Fibroblast of the aortic adventitia (primary cell): ENCODE measurements at regions not wholly inside any gene's neighbourhood (a gene's known extent, or its start where the extent isn't known, plus 50 kb on each side); places are given as distances from the start of the nearest gene placed in this dataset.

ENCODE experiments used
- DNase-seq: peaks from one replicate; pipeline ENCODE4 v3.0.0-alpha.2; 2010; ENCODE audit warnings: low read depth
- H3K4me3 ChIP-seq: 2 replicates; pipeline ENCODE4 v1.5.1; 2011; ENCODE audit warnings: low read depth, mild to moderate bottlenecking, control low read depth, low read length, moderate library complexity
- CTCF ChIP-seq: IDR thresholded peaks from 2 replicates; pipeline ENCODE4 v1.5.1; 2011; ENCODE audit warnings: mild to moderate bottlenecking, low read length, control low read depth, inconsistent platforms; ENCODE audit not compliant: insufficient read depth

DNA sequence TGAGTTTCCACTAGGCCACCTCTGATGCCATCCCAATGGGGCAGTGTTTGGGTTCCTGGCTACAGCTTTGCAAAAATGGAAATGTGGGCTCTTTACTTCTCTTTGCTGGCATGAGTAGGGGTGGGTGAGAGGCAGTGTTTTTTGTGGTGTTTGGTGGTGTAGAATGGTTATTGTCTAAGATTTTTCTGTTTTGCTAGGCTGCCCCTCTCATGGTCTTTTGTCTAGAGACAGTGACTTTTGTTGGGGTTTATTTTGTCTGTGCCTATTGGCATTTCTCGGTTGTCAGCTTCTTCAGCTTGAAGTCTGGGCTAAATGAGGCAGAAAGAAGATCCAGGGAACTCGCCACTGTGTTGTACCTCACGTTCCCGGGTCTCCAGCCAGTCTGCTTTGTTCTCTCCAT, 112.1 kb downstream of the CENPF start:
- no peak overlapping the region for H3K4me3 ChIP-seq
- DNase-seq, result no peak
- no peak for TF ChIP-seq CTCF

GRCh38 chr1:214717351-214717750, 114.4 kb downstream of the CENPF start:
- no peak overlapping the region for H3K4me3 ChIP-seq
- DNase-seq, result no peak
- no peak for TF ChIP-seq CTCF

DNA sequence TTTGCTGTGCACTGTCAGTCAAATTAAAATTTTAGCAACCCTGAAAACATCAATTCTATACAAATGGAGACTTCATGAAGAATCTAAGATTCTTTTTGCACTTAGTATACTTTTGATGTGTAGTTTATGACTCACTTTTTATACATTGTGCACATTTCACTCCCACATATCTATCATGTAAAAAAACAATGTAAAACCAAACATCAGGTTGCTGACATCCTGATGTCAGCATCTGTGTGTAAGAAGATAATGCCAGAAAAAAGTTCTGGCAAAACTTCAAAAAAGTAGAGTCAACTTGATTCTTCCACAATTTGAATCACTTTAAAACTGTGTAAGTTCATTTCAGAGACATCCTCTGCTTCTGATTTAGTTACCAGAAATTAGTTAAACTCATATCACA, 115.7 kb downstream of the CENPF start:
- peak; percentile 58 for DNase-seq
- no peak overlapping the region for H3K4me3 ChIP-seq
- no peak for TF ChIP-seq CTCF

- H3K4me3 ChIP-seq, result no peak overlapping the region
- peak; percentile 34 for DNase-seq
- TF ChIP-seq CTCF, result peak; percentile 44
Observed at GRCh38 chr1:214719207-214719606, 116.2 kb downstream of the CENPF start.

- no peak for TF ChIP-seq CTCF
- peak; percentile 42 for DNase-seq
Observed at GRCh38 chr1:214720561-214720960, 117.6 kb downstream of the CENPF start.

GRCh38 chr1:214727274-214727673, 124.3 kb downstream of the CENPF start:
- no peak for DNase-seq
- TF ChIP-seq CTCF, result no peak
- H3K4me3 ChIP-seq, result no peak overlapping the region

More at GRCh38 chr1:214720561-214720960, 117.6 kb downstream of the CENPF start:
- H3K4me3 ChIP-seq, result no peak overlapping the region

DNA sequence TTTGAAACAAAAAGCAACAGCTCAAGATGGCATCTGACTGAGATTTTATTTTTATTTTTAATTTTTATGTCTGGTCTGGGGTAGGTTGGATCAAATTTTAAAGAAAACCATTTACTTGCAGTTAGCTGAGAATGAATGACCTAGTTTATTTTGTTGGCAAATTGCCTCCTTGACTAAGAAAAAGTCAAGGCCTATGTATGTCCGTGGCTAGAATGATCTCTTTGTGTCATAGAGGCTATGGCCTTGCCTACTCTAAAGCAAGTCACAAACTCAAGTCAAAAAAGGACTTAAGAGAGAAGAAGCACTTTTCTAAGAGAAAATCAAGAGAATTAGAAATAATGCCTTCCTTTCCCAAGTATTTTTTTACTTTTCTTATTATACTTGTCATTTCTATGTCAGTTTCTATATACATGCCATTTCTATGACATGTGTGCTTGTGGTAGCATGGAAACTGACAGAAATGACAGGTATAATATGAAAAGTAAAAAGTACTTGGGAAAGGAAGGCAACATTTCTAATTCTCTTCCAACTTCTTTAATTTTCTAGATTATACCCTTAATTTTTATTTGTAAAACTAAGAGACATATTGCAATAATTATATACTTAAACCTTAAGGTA, 136.7 kb downstream of the CENPF start:
- no peak overlapping the region for H3K4me3 ChIP-seq
- TF ChIP-seq CTCF, result no peak
- no peak for DNase-seq
